Neural cell (in vitro differentiated cells): ENCODE measurements at regions not wholly inside any gene's neighbourhood (a gene's known extent, or its start where the extent isn't known, plus 50 kb on each side); places are given as distances from the start of the nearest gene placed in this dataset.

ENCODE experiments used
- H2AFZ ChIP-seq: fragments of 200-600, 300-800 bp; sonication (generic), shearing (Covaris generic); 2 replicates; pipeline ENCODE4 v1.6.0; 2014; ENCODE audit warnings: low read depth, mild to moderate bottlenecking, antibody characterized with exemption, low read length, moderate library complexity
- H3F3A ChIP-seq: fragments of 200-600 bp; shearing (Covaris generic); 2 replicates; pipeline ENCODE4 v1.6.1; 2016; ENCODE audit warnings: mild to moderate bottlenecking, moderate library complexity, mixed read lengths, antibody characterized with exemption, low read length; ENCODE audit not compliant: insufficient read depth, poor library complexity, severe bottlenecking
- H3K27ac ChIP-seq: fragments of 200-600, 300-800 bp; sonication (generic), shearing (Covaris generic); 2 replicates; pipeline ENCODE4 v1.5.1; 2014; ENCODE audit warnings: mild to moderate bottlenecking, low read length, moderate library complexity
- H3K27me3 ChIP-seq: fragments of 300-800, 200-600 bp; sonication (generic), shearing (Covaris generic); 2 replicates; pipeline ENCODE4 v1.6.0; 2014; ENCODE audit warnings: mild to moderate bottlenecking, low read depth, low read length, moderate library complexity; ENCODE audit not compliant: insufficient read depth
- H3K36me3 ChIP-seq: fragments of 300-800, 200-600 bp; sonication (generic), shearing (Covaris generic); 2 replicates; pipeline ENCODE4 v1.5.1; 2014; ENCODE audit warnings: mild to moderate bottlenecking, antibody characterized with exemption, low read length, moderate library complexity; ENCODE audit not compliant: insufficient read depth
- H3K4me2 ChIP-seq: fragments of 300-800, 200-600 bp; sonication (generic), shearing (Covaris generic); 2 replicates; pipeline ENCODE4 v1.6.0; 2014; ENCODE audit warnings: mild to moderate bottlenecking, low read length
- H3K4me3 ChIP-seq: fragments of 300-800, 200-600 bp; sonication (generic), shearing (Covaris generic); 2 replicates; pipeline ENCODE4 v1.5.1; 2014; ENCODE audit warnings: mild to moderate bottlenecking, low read length, moderate library complexity
- H3K79me2 ChIP-seq: fragments of 200-600 bp; shearing (Covaris generic); replicated peaks from 2 replicates; pipeline ENCODE4 v1.6.0; 2014; ENCODE audit warnings: mild to moderate bottlenecking, low read length, moderate library complexity; ENCODE audit not compliant: insufficient read depth
- H3K9ac ChIP-seq: fragments of 300-800, 200-600 bp; sonication (generic), shearing (Covaris generic); 2 replicates; pipeline ENCODE4 v1.6.1; 2016; ENCODE audit warnings: mild to moderate bottlenecking, low read length, mixed read lengths
- H3K9me2 ChIP-seq: fragments of 200-600 bp; shearing (Covaris generic); 2 replicates; pipeline ENCODE4 v1.6.1; 2016; ENCODE audit warnings: mild to moderate bottlenecking, low read length, mixed read lengths; ENCODE audit not compliant: insufficient read depth
- H3K9me3 ChIP-seq: fragments of 200-600, 300-800 bp; sonication (generic), shearing (Covaris generic); 2 replicates; pipeline ENCODE4 v1.6.1; 2016; ENCODE audit warnings: mild to moderate bottlenecking, mixed run types, low read length, moderate library complexity, mixed read lengths
- H4K20me1 ChIP-seq: fragments of 200-600 bp; shearing (Covaris generic); 2 replicates; pipeline ENCODE4 v1.6.1; 2016; ENCODE audit warnings: mild to moderate bottlenecking, mixed run types; ENCODE audit not compliant: insufficient read depth
- EP300 ChIP-seq: fragments of 450-650 bp; conservative IDR thresholded peaks from 2 replicates; pipeline ENCODE4 v1.6.1; 2014; ENCODE audit warnings: antibody characterized with exemption, mild to moderate bottlenecking, moderate library complexity; ENCODE audit not compliant: poor library complexity, severe bottlenecking
- EZH2 ChIP-seq: fragments of 200-600, 300-800 bp; shearing (Covaris generic), sonication (generic); IDR thresholded peaks from 2 replicates; pipeline ENCODE4 v1.6.1; 2014; ENCODE audit warnings: antibody characterized with exemption, low read length, borderline replicate concordance, mild to moderate bottlenecking; ENCODE audit not compliant: insufficient read depth, poor library complexity, severe bottlenecking
- MXI1 ChIP-seq: fragments of 450-650 bp; conservative IDR thresholded peaks from 2 replicates; pipeline ENCODE4 v1.6.1; 2014; ENCODE audit warnings: antibody characterized with exemption, mild to moderate bottlenecking; ENCODE audit not compliant: poor library complexity, severe bottlenecking
- POLR2AphosphoS5 ChIP-seq: IDR thresholded peaks from 2 replicates; pipeline ENCODE4 v1.6.1; 2012
- RAD21 ChIP-seq: fragments of 450-650 bp; conservative IDR thresholded peaks from 2 replicates; pipeline ENCODE4 v1.6.1; 2014; ENCODE audit warnings: antibody characterized with exemption, mild to moderate bottlenecking, moderate library complexity
- SMC3 ChIP-seq: fragments of 450-650 bp; conservative IDR thresholded peaks from 2 replicates; pipeline ENCODE4 v1.6.1; 2014; ENCODE audit warnings: antibody characterized with exemption, mild to moderate bottlenecking, moderate library complexity; ENCODE audit not compliant: poor library complexity
- TAF1 ChIP-seq: IDR thresholded peaks from 2 replicates; pipeline ENCODE4 v1.6.1; 2012; ENCODE audit warnings: low read depth
- TF ChIP-seq, protein P1 (sequence below): fragments of 450-650 bp; IDR thresholded peaks from 2 replicates; pipeline ENCODE4 v1.5.1; 2014; ENCODE audit warnings: antibody characterized with exemption, mild to moderate bottlenecking, moderate library complexity; ENCODE audit not compliant: poor library complexity, severe bottlenecking
- TF ChIP-seq, protein P2 (sequence below): IDR thresholded peaks from 2 replicates; pipeline ENCODE4 v1.6.1; 2012; ENCODE audit warnings: borderline replicate concordance

DNA sequence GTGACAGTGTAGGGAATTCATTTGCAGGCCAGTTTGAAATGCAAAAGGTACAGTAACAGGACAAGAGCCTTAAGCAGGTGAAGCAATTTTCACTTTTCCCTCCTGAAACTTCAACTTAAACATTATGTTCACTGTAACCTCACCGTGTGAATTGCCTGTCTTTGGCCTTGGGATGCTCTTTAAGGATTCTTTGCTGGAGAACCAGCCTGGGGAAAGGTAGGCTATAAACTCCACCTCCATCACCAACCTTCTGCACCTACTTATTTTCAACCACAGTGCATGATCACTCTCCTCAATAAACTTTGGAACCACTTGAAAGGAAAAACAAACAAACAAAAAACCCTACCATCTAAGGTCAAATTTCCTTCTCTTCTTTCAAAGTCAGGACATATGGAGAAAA, 300.5 kb downstream of the TLE1 start:
- H4K20me1 ChIP-seq = no peaks in the 10 kb centered on the region
- no peaks in the 10 kb centered on the region for H3K79me2 ChIP-seq
- H3F3A ChIP-seq = no peaks in the 10 kb centered on the region
- no peaks in the 10 kb centered on the region for H3K9me3 ChIP-seq
- no peaks in the 10 kb centered on the region for H3K9me2 ChIP-seq
- no peak overlapping the region for H3K9ac ChIP-seq
- H3K36me3 ChIP-seq = no peaks in the 10 kb centered on the region
- H3K4me2 ChIP-seq = no peak overlapping the region
- TF ChIP-seq POLR2AphosphoS5 = no peak
- TF ChIP-seq, protein P1, sequence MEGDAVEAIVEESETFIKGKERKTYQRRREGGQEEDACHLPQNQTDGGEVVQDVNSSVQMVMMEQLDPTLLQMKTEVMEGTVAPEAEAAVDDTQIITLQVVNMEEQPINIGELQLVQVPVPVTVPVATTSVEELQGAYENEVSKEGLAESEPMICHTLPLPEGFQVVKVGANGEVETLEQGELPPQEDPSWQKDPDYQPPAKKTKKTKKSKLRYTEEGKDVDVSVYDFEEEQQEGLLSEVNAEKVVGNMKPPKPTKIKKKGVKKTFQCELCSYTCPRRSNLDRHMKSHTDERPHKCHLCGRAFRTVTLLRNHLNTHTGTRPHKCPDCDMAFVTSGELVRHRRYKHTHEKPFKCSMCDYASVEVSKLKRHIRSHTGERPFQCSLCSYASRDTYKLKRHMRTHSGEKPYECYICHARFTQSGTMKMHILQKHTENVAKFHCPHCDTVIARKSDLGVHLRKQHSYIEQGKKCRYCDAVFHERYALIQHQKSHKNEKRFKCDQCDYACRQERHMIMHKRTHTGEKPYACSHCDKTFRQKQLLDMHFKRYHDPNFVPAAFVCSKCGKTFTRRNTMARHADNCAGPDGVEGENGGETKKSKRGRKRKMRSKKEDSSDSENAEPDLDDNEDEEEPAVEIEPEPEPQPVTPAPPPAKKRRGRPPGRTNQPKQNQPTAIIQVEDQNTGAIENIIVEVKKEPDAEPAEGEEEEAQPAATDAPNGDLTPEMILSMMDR = no peak
- no peak overlapping the region for H3K27ac ChIP-seq
- H3K27me3 ChIP-seq = no peaks in the 10 kb centered on the region
- H3K4me3 ChIP-seq = no peak overlapping the region
- H2AFZ ChIP-seq = no peak overlapping the region

DNA sequence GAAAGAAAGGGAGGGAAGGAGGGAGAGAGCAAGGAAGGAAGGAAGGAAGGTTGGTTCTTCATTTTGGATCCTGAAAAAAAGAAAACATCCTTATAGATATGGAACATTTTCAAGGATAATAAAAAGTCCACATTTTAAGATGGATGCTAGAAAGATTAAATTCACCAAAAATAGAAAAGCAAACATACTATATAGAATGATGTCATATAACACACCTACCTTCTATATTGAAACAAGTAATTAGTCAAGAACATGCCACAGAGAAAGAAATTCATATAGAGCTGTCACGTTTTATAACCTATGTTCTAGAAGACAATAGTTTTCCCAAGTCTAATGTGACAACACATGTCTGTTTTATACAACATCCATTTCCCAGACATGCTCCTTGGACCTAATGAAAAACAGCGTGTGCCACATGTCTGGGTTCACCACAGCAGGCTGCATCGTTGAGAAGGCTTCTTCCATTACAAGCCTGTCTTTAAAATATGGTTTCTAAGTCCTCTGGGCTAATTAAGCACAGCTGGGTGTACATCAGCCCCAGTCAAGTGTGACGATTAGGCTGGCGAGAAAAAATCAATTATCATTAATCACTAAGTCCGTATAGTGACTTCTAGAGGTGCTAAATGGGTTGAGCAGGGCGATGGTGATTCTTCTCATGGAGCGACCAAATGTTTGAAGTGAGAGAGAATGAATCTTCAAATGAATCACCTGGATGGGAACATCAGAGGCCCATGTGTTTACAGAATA, 301.8 kb downstream of the TLE1 start:
- Histone ChIP-seq H3K79me2 (no peaks in the 10 kb centered on the region), H3K9ac (no peak overlapping the region), H3K4me2 (no peak overlapping the region), H4K20me1 (no peaks in the 10 kb centered on the region), H3F3A (no peaks in the 10 kb centered on the region), H3K4me3 (no peak overlapping the region), H3K36me3 (no peaks in the 10 kb centered on the region), H3K27ac (no peak overlapping the region), H3K9me2 (no peaks in the 10 kb centered on the region), H2AFZ (no peak overlapping the region), H3K27me3 (no peaks in the 10 kb centered on the region), H3K9me3 (no peaks in the 10 kb centered on the region)
- TF ChIP-seq, protein P2, sequence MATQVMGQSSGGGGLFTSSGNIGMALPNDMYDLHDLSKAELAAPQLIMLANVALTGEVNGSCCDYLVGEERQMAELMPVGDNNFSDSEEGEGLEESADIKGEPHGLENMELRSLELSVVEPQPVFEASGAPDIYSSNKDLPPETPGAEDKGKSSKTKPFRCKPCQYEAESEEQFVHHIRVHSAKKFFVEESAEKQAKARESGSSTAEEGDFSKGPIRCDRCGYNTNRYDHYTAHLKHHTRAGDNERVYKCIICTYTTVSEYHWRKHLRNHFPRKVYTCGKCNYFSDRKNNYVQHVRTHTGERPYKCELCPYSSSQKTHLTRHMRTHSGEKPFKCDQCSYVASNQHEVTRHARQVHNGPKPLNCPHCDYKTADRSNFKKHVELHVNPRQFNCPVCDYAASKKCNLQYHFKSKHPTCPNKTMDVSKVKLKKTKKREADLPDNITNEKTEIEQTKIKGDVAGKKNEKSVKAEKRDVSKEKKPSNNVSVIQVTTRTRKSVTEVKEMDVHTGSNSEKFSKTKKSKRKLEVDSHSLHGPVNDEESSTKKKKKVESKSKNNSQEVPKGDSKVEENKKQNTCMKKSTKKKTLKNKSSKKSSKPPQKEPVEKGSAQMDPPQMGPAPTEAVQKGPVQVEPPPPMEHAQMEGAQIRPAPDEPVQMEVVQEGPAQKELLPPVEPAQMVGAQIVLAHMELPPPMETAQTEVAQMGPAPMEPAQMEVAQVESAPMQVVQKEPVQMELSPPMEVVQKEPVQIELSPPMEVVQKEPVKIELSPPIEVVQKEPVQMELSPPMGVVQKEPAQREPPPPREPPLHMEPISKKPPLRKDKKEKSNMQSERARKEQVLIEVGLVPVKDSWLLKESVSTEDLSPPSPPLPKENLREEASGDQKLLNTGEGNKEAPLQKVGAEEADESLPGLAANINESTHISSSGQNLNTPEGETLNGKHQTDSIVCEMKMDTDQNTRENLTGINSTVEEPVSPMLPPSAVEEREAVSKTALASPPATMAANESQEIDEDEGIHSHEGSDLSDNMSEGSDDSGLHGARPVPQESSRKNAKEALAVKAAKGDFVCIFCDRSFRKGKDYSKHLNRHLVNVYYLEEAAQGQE = peak; percentile 43
- no peak for TF ChIP-seq SMC3

DNA sequence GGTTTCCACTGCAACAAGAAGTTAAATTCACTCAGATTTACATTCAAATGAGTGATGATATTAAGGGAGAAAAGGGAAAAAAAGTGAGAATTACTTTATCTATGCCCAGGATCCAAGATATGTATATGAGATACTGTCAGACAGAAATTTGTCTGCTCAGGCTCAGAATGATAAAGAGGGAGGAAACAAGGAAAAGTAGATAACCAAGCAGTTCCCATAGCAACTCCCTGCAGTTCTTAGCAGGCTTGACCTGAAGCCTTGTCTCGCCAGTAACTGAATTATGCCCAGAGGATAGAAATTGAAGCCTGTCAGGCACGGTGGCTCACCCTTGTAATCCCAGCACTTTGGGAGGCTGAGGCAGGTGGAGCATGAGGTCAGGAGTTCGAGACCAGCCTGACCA, 304.4 kb downstream of the TLE1 start:
- Histone ChIP-seq H3K9ac (no peak overlapping the region), H3K9me3 (no peaks in the 10 kb centered on the region), H3K4me2 (no peak overlapping the region), H3K27ac (no peak overlapping the region), H4K20me1 (no peaks in the 10 kb centered on the region), H3F3A (no peaks in the 10 kb centered on the region), H3K79me2 (no peaks in the 10 kb centered on the region), H2AFZ (no peak overlapping the region), H3K4me3 (no peak overlapping the region), H3K27me3 (no peaks in the 10 kb centered on the region), H3K9me2 (no peaks in the 10 kb centered on the region), H3K36me3 (no peaks in the 10 kb centered on the region)
- TF ChIP-seq MXI1 = no peak
- TF ChIP-seq EZH2 = no peak
- TF ChIP-seq, protein P2 = no peak
- TF ChIP-seq EP300 = no peak
- TF ChIP-seq, protein P1 = no peak
- TF ChIP-seq SMC3 = no peak
- no peak for TF ChIP-seq POLR2AphosphoS5
- TF ChIP-seq TAF1 = no peak
- TF ChIP-seq RAD21 = no peak
